GM23338 (cell line): ENCODE measurements at regions not wholly inside any gene's neighbourhood (a gene's known extent, or its start where the extent isn't known, plus 50 kb on each side); places are given as distances from the start of the nearest gene placed in this dataset.

Experiments
- ATAC-seq: fragments of 200-7000 bp; cut with Tn5 transposase; 3 replicates; pipeline ENCODE4 v1.9.1; 2020
- DNase-seq: peaks from one replicate; pipeline ENCODE4 v3.0.0-alpha.2; 2015; ENCODE audit warnings: low spot score
- H2AFZ ChIP-seq: fragments of 200-600 bp; sonication (generic); 2 replicates; pipeline ENCODE4 v1.8.0; 2016; ENCODE audit warnings: antibody characterized with exemption, mild to moderate bottlenecking, moderate library complexity
- H3F3A ChIP-seq: fragments of 200-600 bp; sonication (generic); replicated peaks from 2 replicates; pipeline ENCODE4 v1.8.0; 2017; ENCODE audit warnings: antibody characterized with exemption, mixed run types, low read depth
- H3K27ac ChIP-seq: fragments of 200-600 bp; sonication (generic); 2 replicates; pipeline ENCODE4 v1.6.1; 2016; ENCODE audit warnings: low read depth
- H3K27me3 ChIP-seq: fragments of 200-600 bp; sonication (generic); 2 replicates; pipeline ENCODE4 v1.8.0; 2016; ENCODE audit warnings: mild to moderate bottlenecking, mixed run types, moderate library complexity; ENCODE audit not compliant: insufficient read depth
- H3K36me3 ChIP-seq: fragments of 200-600 bp; sonication (generic); 2 replicates; pipeline ENCODE4 v1.8.0; 2016; ENCODE audit warnings: mild to moderate bottlenecking; ENCODE audit not compliant: insufficient read depth
- H3K4me1 ChIP-seq: fragments of 200-600 bp; sonication (generic); 2 replicates; pipeline ENCODE4 v1.8.0; 2016; ENCODE audit warnings: mild to moderate bottlenecking, moderate library complexity; ENCODE audit not compliant: insufficient read depth
- H3K4me2 ChIP-seq: fragments of 200-600 bp; sonication (generic); 2 replicates; pipeline ENCODE4 v1.7.1; 2017; ENCODE audit warnings: mixed run types
- H3K4me3 ChIP-seq: fragments of 200-600 bp; sonication (generic); 2 replicates; pipeline ENCODE4 v1.6.1; 2016; ENCODE audit warnings: mixed run types
- H3K79me2 ChIP-seq: fragments of 200-600 bp; sonication (generic); replicated peaks from 2 replicates; pipeline ENCODE4 v1.8.0; 2017; ENCODE audit warnings: mild to moderate bottlenecking; ENCODE audit not compliant: insufficient read depth
- H3K9me2 ChIP-seq: fragments of 200-600 bp; sonication (generic); 2 replicates; pipeline ENCODE4 v1.8.0; 2017; ENCODE audit not compliant: insufficient read depth
- H4K20me1 ChIP-seq: fragments of 200-600 bp; sonication (generic); replicated peaks from 2 replicates; pipeline ENCODE4 v1.8.0; 2017; ENCODE audit warnings: mild to moderate bottlenecking; ENCODE audit not compliant: insufficient read depth
- H3K27ac Mint-ChIP-seq: 2 replicates; pipeline ENCODE4 v1.8.0; 2020; ENCODE audit warnings: inconsistent platforms, mild to moderate bottlenecking, moderate library complexity, mixed read lengths
- H3K27me3 Mint-ChIP-seq: 3 replicates; pipeline ENCODE4 v1.8.0; 2022; ENCODE audit warnings: low read depth, mild to moderate bottlenecking, moderate library complexity, mixed read lengths, inconsistent platforms; ENCODE audit not compliant: insufficient read depth, poor library complexity
- H3K36me3 Mint-ChIP-seq: 3 replicates; pipeline ENCODE4 v1.8.0; 2021; ENCODE audit warnings: low read depth, mild to moderate bottlenecking, inconsistent platforms, moderate library complexity, mixed read lengths
- H3K4me1 Mint-ChIP-seq: 3 replicates; pipeline ENCODE4 v1.8.0; 2020; ENCODE audit warnings: mild to moderate bottlenecking, inconsistent platforms, mixed read lengths
- H3K4me3 Mint-ChIP-seq: 3 replicates; pipeline ENCODE4 v1.8.0; 2021; ENCODE audit warnings: moderate library complexity, mild to moderate bottlenecking, inconsistent platforms, mixed read lengths
- H3K9me3 Mint-ChIP-seq: 3 replicates; pipeline ENCODE4 v1.8.0; 2020; ENCODE audit warnings: moderate library complexity, mild to moderate bottlenecking, inconsistent platforms, mixed read lengths
- CREB1 ChIP-seq: fragments of 250-450 bp; sonication (Bioruptor Pico); IDR thresholded peaks from 2 replicates; pipeline ENCODE4 v1.5.0; 2020; ENCODE audit warnings: low read depth, mild to moderate bottlenecking, moderate library complexity
- CTCF ChIP-seq, 2 experiments: fragments of 200-600 bp in 1 of 2; sonication (generic) in 1 of 2; conservative IDR thresholded peaks; 2 replicates each; pipeline versions ENCODE4 v1.5.1 to v1.6.1; 2016 to 2017; ENCODE audit warnings: antibody characterized with exemption in 2 of 2, low read depth in 2 of 2, mild to moderate bottlenecking in 2 of 2, moderate library complexity in 1 of 2
- EZH2 ChIP-seq: fragments of 200-600 bp; sonication (generic); IDR thresholded peaks from one replicate; pipeline ENCODE4 v1.8.0; 2017; ENCODE audit warnings: antibody characterized with exemption, mild to moderate bottlenecking, low read depth; ENCODE audit not compliant: unreplicated experiment
- EZH2phosphoT487 ChIP-seq: fragments of 200-600 bp; sonication (generic); IDR thresholded peaks from one replicate; pipeline ENCODE4 v1.8.1; 2018; ENCODE audit warnings: antibody characterized with exemption; ENCODE audit not compliant: unreplicated experiment
- JUNB ChIP-seq: IDR thresholded peaks from one replicate; pipeline ENCODE4 v1.6.1; 2016; ENCODE audit warnings: antibody characterized with exemption; ENCODE audit not compliant: unreplicated experiment
- NANOG ChIP-seq: IDR thresholded peaks from 2 replicates; pipeline ENCODE4 v1.6.1; 2016; ENCODE audit warnings: antibody characterized with exemption, borderline replicate concordance
- POLR2AphosphoS5 ChIP-seq: IDR thresholded peaks from 2 replicates; pipeline ENCODE4 v1.6.1; 2016; ENCODE audit warnings: antibody characterized with exemption, low read depth
- REST ChIP-seq: IDR thresholded peaks from one replicate; pipeline ENCODE4 v1.6.1; 2018; ENCODE audit warnings: antibody characterized with exemption; ENCODE audit not compliant: unreplicated experiment
- ZNF114 ChIP-seq: fragments of 250-450 bp; sonication (Bioruptor Pico); IDR thresholded peaks from 2 replicates; pipeline ENCODE4 v1.5.0; 2020; ENCODE audit warnings: mild to moderate bottlenecking, moderate library complexity
- ZNF331 ChIP-seq: fragments of 250-450 bp; sonication (Bioruptor Pico); IDR thresholded peaks from 2 replicates; pipeline ENCODE4 v1.5.0; 2020; ENCODE audit warnings: low read depth, mild to moderate bottlenecking, moderate library complexity
- TF ChIP-seq, protein P1 (sequence below): fragments of 250-450 bp; sonication (Bioruptor Pico); IDR thresholded peaks from 2 replicates; pipeline ENCODE4 v1.5.0; 2020; ENCODE audit warnings: mild to moderate bottlenecking, moderate library complexity

- H3K36me3 Mint-ChIP-seq, result no peaks in the 10 kb centered on the region
- Histone ChIP-seq H3K27ac (no peak overlapping the region), H2AFZ (no peak overlapping the region), H3F3A (no peaks in the 10 kb centered on the region), H3K4me3 (no peak overlapping the region), H3K4me1 (no peaks in the 10 kb centered on the region), H4K20me1 (no peaks in the 10 kb centered on the region), H3K36me3 (no peaks in the 10 kb centered on the region), H3K27me3 (no peaks in the 10 kb centered on the region), H3K4me2 (no peak overlapping the region), H3K79me2 (no peaks in the 10 kb centered on the region), H3K9me2 (peaks cover 12% of the 10 kb centered on the region; the same call in 1 of the 2 replicates)
- ATAC-seq (no peak), DNase-seq (no peak)
- H3K4me3 Mint-ChIP-seq, result no peak overlapping the region
- peaks cover 21% of the 10 kb centered on the region for H3K4me1 Mint-ChIP-seq
- H3K9me3 Mint-ChIP-seq, result no peaks in the 10 kb centered on the region
- no peak overlapping the region for H3K27ac Mint-ChIP-seq
- TF ChIP-seq CTCF (conservative IDR thresholded peaks at IDR 0.05; ENCODE audit: low read depth in 2 of 2) (no peak), CREB1 (CRISPR knock-in tag) (no peak), POLR2AphosphoS5 (no peak), EZH2phosphoT487 (no peak), EZH2 (no peak), JUNB (no peak), NANOG (no peak), ZNF114 (no peak), REST (no peak), ZNF331 (CRISPR knock-in tag) (no peak)
- TF ChIP-seq, protein P1, sequence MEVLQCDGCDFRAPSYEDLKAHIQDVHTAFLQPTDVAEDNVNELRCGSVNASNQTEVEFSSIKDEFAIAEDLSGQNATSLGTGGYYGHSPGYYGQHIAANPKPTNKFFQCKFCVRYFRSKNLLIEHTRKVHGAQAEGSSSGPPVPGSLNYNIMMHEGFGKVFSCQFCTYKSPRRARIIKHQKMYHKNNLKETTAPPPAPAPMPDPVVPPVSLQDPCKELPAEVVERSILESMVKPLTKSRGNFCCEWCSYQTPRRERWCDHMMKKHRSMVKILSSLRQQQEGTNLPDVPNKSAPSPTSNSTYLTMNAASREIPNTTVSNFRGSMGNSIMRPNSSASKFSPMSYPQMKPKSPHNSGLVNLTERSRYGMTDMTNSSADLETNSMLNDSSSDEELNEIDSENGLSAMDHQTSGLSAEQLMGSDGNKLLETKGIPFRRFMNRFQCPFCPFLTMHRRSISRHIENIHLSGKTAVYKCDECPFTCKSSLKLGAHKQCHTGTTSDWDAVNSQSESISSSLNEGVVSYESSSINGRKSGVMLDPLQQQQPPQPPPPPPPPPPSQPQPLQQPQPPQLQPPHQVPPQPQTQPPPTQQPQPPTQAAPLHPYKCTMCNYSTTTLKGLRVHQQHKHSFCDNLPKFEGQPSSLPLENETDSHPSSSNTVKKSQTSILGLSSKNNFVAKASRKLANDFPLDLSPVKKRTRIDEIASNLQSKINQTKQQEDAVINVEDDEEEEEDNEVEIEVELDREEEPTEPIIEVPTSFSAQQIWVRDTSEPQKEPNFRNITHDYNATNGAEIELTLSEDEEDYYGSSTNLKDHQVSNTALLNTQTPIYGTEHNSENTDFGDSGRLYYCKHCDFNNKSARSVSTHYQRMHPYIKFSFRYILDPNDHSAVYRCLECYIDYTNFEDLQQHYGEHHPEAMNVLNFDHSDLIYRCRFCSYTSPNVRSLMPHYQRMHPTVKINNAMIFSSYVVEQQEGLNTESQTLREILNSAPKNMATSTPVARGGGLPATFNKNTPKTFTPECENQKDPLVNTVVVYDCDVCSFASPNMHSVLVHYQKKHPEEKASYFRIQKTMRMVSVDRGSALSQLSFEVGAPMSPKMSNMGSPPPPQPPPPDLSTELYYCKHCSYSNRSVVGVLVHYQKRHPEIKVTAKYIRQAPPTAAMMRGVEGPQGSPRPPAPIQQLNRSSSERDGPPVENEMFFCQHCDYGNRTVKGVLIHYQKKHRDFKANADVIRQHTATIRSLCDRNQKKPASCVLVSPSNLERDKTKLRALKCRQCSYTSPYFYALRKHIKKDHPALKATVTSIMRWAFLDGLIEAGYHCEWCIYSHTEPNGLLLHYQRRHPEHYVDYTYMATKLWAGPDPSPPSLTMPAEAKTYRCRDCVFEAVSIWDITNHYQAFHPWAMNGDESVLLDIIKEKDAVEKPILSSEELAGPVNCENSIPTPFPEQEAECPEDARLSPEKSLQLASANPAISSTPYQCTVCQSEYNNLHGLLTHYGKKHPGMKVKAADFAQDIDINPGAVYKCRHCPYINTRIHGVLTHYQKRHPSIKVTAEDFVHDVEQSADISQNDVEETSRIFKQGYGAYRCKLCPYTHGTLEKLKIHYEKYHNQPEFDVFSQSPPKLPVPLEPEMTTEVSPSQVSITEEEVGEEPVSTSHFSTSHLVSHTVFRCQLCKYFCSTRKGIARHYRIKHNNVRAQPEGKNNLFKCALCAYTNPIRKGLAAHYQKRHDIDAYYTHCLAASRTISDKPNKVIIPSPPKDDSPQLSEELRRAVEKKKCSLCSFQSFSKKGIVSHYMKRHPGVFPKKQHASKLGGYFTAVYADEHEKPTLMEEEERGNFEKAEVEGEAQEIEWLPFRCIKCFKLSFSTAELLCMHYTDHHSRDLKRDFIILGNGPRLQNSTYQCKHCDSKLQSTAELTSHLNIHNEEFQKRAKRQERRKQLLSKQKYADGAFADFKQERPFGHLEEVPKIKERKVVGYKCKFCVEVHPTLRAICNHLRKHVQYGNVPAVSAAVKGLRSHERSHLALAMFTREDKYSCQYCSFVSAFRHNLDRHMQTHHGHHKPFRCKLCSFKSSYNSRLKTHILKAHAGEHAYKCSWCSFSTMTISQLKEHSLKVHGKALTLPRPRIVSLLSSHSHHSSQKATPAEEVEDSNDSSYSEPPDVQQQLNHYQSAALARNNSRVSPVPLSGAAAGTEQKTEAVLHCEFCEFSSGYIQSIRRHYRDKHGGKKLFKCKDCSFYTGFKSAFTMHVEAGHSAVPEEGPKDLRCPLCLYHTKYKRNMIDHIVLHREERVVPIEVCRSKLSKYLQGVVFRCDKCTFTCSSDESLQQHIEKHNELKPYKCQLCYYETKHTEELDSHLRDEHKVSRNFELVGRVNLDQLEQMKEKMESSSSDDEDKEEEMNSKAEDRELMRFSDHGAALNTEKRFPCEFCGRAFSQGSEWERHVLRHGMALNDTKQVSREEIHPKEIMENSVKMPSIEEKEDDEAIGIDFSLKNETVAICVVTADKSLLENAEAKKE (CRISPR knock-in tag), result no peak
- peaks cover 4% of the 10 kb centered on the region for H3K27me3 Mint-ChIP-seq
These were observed 458.1 kb upstream of the ARGLU1 start for GRCh38 chr13:107025991-107026390.
